Left colon (tissue), 2 donors: ENCODE measurements at regions not wholly inside any gene's neighbourhood (a gene's known extent, or its start where the extent isn't known, plus 50 kb on each side); places are given as distances from the start of the nearest gene placed in this dataset.
"Not testable (repeated sequence)": the region's sequence is repeated elsewhere in the genome, so short reads cannot be mapped to it uniquely, and the experiment has no call there.

Experiments used
- ATAC-seq: fragments of 200-7000 bp; cut with Tn5 transposase; one replicate; pipeline ENCODE4 v1.9.1; 2020; ENCODE audit warnings: mild to moderate bottlenecking, moderate library complexity
- DNase-seq, 2 donors: peaks; one replicate each; pipeline ENCODE4 v3.0.0-alpha.2; 2020
- intact Hi-C, 2 donors: fragments of 100-400 bp; cut with DNase I in 1 of 2; cut with micrococcal nuclease in 1 of 2; formaldehyde crosslinking; loops; one replicate each; pipeline versions ENCODE4 v1.11.2 to v1.14.0; 2022; cut with DNase I, micrococcal nuclease
- donor health status: DM: no; HTN: no; CAD: no.
- donor health status: DM: yes; HTN: yes; CAD: no.

DNA sequence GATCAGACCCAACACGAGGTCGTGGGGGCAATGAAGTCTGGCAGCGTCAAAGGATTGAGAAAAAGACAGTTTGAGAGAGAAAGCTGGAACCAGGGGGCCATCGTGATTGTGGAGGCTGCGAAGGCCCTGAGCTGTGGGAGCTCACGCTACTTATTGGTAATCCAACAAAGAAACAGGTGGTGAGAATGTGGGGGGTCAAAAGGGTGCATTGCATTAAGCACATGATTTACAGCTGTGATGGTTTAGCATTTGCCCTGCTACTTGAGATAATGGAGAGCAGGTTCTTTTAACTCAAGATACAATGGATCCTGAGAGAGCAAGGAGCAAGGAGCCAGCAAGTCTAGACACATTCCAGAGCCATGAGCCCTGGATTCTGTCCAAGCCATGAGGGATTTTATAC is 276.8 kb upstream of the RRP15 start:
- DNase-seq, ATAC-seq, intact Hi-C loops: not testable (repeated sequence)

GRCh38 chr1:218015106-218015505 is 270.0 kb upstream of the RRP15 start:
- ATAC-seq, intact Hi-C loops, DNase-seq: not testable (repeated sequence)

DNA sequence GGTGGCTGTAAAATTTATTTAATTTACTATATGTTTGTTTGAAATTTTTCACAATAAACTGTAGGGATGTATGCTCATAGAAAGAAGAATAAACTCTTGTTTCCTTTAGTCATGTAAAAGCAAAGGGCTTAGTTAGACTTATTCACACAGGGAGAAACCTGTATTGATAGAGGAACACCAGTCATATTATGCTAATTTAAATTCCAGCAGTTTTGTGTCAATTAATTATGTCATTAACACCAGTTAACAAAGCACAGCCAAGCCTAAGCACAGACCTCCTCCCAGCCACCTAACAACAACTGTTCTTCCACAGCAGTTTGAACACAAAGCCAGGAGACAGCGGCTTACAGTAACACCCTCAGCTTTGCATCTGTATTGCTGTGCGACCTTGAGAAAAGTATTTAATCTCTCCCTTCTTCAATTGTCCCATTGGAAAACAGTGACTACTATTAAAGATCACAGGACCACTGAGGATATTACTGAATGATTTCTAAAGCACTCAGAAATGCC is 260.8 kb upstream of the RRP15 start:
- intact Hi-C loops = no loop called here
- DNase-seq = no peak
- no peak for ATAC-seq

DNA sequence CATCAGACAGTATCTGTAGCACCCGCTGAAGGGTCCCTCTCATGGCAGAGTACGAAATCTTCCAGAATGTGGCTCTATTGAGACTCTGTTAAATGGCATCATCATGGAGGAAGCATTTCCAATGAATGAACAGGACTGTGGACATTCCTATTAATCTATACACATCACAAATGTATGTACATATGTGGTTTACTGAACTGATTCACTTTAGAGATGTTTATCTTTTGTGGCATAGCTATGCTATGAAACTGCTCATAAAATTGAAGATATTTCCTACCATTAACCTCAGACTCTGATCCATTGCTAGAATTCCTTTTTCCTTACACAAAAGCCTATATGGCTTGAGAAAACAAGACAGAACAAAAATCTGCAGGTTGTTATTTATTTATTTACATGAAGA is 259.6 kb upstream of the RRP15 start:
- no peak for ATAC-seq

GRCh38 chr1:218027152-218027551 is 257.9 kb upstream of the RRP15 start:
- DNase-seq (no peak), ATAC-seq (no peak)
- intact Hi-C loops = no loop called here

More for the DNA sequence above, 259.6 kb upstream of the RRP15 start:
- intact Hi-C loops = no loop called here
- DNase-seq = no peak

- DNase-seq = no peak
- intact Hi-C loops = no loop called here
- ATAC-seq = no peak
Observed at GRCh38 chr1:218030846-218031245, 254.2 kb upstream of the RRP15 start.

- ATAC-seq (no peak), DNase-seq (no peak)
- intact Hi-C loops = no loop called here
Observed at GRCh38 chr1:218031901-218032300, 253.2 kb upstream of the RRP15 start.

DNA sequence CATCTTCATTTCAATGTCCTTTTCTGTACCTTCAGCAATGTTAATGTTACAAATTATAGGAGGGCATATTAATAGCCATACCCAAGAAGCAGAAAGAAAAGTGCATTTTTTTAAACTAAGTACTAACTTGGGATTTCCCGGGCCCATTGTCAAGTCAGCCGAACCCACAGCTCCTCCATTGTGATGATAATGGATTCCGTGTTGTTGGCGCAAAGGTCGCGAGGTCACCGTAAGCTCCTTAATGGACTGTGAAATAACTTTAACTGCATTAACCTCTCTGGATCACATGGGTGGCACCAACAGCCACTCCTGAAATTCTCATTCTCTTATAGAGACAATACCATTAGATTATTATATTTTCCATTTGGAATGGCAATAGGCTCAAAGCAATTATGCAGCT is 250.6 kb upstream of the RRP15 start:
- ATAC-seq = no peak
- no peak for DNase-seq
- intact Hi-C loops = no loop called here

DNA sequence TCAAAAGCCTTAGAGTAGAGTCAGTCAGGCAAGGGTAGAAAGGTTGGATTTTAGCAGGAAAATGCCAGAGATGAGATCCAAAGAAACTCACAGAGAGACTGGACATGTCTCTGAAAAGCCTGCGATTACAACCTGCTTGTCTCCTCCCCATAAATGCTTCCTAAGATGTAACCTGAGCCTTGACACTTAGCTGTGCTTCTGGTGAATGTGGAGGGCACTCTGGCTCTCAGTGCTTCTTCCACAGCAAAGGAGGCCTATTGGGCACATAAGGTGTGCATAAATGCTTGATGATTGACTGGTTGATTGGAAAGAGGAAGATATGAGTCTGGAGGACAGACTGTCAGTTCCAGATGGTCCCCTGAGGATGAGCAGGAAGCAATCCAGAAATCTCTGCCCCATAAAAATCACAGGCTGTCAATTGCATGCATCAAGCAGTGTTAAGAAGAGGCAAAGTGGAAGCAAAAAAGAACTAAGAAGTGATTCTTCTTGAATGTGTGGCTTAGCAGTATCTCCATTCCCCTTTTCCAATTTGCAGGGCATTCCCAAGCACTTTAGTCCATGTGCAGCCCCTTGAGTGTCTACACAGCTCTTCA is 236.2 kb upstream of the RRP15 start:
- ATAC-seq (no peak), DNase-seq (no peak)
- intact Hi-C loops = no loop called here

GRCh38 chr1:218049641-218050040 is 235.5 kb upstream of the RRP15 start:
- DNase-seq (no peak), ATAC-seq (no peak)
- intact Hi-C loops = no loop called here

DNA sequence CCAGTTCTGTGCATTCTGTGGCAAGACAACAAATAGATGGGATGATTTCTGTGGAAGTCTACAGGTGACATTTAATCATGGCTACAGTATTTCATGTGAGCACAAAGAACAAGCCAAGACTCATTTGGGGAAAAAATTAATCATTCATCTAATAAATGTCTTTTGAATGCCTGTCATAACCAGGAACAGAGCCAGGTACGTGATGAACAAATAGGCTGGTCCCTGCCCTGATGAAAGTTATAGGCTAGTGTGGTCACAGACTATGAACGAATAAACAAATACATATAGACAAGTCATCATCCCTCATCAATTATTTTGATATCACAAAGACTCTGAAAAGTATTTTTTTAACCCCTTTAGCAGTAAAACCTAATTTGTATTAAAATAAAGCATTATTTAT is 226.4 kb upstream of the RRP15 start:
- no peak for ATAC-seq
- DNase-seq = no peak
- intact Hi-C loops = no loop called here

DNA sequence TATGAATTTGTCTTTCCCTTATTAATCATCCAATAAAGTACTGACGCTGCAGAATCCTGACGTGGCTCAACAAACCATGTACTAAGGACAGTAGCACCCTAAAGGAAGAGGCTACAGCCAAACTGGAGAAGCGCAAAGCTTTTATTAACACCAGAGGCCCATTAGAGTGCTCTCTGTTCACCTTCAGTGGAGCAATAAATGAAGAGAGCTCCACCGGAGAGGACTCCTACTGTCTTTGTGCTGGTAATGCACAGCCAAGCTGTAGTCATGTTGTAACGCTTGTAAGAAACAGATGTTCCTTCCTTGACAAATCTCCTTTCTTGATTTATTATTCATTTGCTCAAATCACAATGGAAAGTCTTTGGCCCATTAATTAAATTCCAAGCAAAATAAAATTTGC is 220.7 kb upstream of the RRP15 start:
- DNase-seq (no peak), ATAC-seq (no peak)
- intact Hi-C loops = no loop called here

- no peak for DNase-seq
- intact Hi-C loops = no loop called here
- ATAC-seq = no peak
Observed at GRCh38 chr1:218066332-218066731, 218.8 kb upstream of the RRP15 start.

- no peak for ATAC-seq
- intact Hi-C loops = no loop called here
- no peak for DNase-seq
Observed at GRCh38 chr1:218068241-218068640, 216.9 kb upstream of the RRP15 start.

GRCh38 chr1:218069180-218069579 is 215.9 kb upstream of the RRP15 start:
- intact Hi-C loops = no loop called here

DNA sequence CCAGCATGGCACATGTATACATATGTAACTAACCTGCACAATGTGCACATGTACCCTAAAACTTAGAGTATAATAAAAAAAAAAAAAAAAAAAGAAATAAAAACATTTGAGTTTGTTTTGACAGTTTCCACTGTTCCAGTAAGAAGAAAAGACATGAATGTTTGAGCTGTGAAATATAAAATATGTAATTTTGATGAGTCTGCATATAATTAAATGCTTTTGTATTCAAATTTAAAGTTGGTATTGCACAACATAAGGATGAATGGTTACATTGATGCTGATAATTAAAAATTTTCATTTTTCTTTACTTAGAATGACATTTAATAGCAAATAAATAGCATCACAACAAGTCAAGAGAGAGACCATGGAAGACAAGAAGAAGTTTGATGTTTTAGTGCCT is 212.0 kb upstream of the RRP15 start:
- intact Hi-C loops = no loop called here
- no peak for DNase-seq
- no peak for ATAC-seq

More at GRCh38 chr1:218069180-218069579, 215.9 kb upstream of the RRP15 start:
- DNase-seq = no peak
- ATAC-seq = no peak

- ATAC-seq (no peak), DNase-seq (no peak)
- intact Hi-C loops = no loop called here
Observed at GRCh38 chr1:218078916-218079315, 206.2 kb upstream of the RRP15 start.

GRCh38 chr1:218079347-218079746 is 205.7 kb upstream of the RRP15 start:
- intact Hi-C loops = no loop called here
- no peak for DNase-seq

DNA sequence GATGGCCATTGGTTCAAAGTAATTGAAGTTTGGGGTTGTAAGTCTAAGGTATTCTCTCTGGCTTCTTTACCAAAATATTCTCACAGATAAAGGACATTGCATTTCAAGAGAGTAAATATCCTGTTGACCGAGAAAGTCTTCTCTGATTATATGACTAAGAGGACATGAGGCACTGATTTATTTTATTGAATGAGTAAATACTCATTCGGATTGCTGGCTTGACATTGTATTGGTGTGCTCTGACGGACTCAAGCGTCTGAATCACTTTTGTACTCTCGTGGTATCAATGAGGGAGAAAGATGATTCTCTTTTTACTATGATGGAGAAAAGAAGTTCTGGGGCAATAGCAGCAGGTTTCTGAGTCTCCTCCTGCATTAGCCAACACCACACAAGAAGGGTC is 205.3 kb upstream of the RRP15 start:
- no peak for DNase-seq
- intact Hi-C loops = no loop called here
- no peak for ATAC-seq

More at GRCh38 chr1:218079347-218079746, 205.7 kb upstream of the RRP15 start:
- ATAC-seq = no peak

DNA sequence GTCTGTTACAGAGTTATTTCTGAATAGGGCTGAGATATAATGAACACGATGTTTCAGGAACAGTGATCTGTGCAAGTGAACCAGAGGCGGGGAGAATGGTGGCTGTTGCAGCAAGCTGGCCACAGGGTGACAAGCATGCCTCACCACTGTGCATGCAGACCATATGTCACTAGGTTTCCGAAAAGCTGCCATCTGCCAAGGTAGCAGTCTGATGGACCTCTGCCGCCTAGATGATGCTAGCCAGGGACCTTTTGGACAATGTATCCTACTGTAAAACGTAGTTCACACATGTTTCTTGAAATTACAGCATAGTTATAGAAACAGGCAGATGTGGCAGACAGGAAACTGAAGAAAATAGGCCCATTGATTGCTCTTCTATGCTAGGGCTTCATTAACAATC is 204.2 kb upstream of the RRP15 start:
- ATAC-seq (no peak), DNase-seq (no peak)
- intact Hi-C loops = no loop called here

- intact Hi-C loops = no loop called here
- ATAC-seq (peak; percentile 82), DNase-seq (no peak)
Observed at GRCh38 chr1:218081358-218081757, 203.7 kb upstream of the RRP15 start.
